ENCODE measurements at regions not wholly inside any gene's neighbourhood (a gene's known extent, or its start where the extent isn't known, plus 50 kb on each side); places are given as distances from the start of the nearest gene placed in this dataset.
"Not testable (repeated sequence)": the region's sequence is repeated elsewhere in the genome, so short reads cannot be mapped to it uniquely, and the experiment has no call there.

DNA sequence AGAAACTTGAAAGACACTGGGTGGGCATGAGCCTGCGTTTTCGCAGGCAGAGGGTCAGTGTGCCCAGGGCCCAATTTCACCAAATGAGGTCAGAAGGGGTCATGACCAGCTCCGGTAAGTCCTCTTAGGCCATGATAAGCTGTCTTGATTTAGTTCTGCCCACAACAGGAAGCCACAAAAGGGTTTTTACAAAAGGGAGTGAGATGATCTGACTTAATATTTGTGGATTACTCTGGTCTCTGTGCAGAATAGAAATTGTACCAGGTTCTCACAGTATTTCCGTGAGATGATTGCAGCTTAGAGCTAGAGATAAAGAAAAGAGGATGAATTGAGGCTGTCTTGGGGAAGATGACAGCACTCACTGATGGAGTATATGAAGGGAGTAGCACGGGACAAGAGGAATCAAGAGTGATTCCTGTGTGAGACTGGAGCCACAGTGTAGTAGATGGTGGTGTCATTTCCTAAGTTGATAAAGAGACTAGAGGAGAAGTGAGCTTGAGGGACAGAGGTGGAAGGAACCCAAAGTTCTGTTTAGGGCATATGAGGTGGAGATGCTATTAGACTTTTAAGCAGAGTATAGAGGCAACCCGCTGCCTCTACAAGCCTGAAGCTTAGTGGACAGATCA lies 288.3 kb upstream of the AMIGO2 start:
- no peak for DNase-seq

DNA sequence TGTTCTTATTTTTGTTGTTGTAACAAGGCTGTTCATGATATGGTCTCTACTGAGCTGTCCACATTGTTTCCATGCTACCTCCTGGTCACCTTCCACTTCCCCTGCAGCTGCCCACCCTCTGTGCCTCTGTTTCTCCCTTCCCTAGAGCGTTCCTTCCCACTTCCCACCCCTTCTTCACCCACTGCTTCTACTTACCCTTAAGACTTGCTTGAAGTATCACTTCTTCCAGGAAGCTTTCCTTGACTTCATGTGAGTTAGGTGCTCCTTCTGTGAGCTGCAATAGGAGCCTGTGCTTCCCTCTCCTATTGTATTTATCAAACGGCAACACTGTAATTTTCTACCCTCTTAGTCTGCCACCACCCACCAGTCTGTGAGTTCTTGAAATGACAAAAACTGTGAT lies 286.8 kb upstream of the AMIGO2 start:
- no peak for DNase-seq

DNA sequence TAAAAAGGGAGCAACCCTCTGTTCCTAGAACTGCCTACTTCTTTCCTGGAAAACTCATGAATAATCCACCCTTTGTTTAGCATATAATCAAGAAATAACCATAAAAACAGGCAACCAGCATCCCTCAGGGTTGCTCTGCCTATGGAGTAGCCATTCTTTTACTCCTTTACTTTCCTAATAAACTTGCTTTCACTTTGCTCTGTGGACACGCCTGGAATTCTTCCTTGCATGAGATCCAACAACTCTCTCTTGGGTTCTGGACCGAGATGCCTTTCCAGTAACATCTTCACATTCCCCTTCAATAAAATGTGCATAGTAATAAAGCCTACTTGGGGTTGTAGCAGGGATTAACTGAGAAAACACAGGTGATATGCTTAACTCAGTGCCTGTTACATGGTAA lies 286.4 kb upstream of the AMIGO2 start:
- no peak for DNase-seq

DNA sequence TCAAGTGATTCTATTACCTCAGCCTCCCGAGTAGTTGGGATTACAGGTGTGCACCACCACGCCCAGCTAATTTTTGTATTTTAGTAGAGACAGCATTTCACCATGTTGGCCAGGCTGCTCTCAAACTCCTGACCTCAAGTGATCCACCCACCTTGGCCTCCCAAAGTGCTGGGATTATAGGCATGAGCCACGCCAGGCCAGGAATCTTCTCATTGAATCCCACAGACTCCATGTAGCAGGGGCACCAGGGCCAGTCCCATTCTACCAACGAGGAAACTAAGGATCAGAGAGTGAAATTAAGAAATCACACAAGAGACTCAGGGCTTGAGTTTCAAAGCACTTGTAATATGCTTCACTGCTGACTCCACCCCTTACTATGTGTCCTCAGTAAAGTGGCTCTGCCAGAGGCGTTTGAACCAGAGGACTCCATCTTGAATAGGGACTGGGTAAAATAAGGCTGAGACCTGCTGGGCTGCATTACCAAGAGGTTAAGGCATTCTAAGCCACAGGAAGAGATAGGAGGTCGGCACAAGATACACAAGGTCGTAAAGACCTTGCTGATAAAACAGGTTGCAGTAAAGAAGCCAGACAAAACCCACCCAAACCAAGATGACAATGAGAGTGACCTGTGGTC lies 285.8 kb upstream of the AMIGO2 start:
- not testable (repeated sequence) for DNase-seq

DNA sequence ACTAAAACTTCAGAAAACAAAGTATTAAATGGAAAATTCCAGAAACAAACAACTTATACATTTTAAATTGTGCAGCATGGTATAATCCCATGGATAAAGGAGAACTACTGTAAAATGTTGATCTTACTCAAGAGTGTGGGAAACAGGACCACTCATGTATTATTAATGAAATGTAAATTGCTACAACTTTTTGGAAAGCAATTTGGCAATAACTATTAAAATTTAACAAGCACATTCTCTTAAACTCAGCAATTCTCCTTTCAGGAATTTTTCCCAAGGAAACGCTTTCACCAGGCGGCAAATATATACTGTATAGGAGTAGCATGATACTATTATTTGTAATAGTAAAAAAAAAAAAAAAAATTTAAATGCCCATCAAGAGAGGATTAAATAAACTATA lies 284.5 kb upstream of the AMIGO2 start:
- DNase-seq, result no peak

DNA sequence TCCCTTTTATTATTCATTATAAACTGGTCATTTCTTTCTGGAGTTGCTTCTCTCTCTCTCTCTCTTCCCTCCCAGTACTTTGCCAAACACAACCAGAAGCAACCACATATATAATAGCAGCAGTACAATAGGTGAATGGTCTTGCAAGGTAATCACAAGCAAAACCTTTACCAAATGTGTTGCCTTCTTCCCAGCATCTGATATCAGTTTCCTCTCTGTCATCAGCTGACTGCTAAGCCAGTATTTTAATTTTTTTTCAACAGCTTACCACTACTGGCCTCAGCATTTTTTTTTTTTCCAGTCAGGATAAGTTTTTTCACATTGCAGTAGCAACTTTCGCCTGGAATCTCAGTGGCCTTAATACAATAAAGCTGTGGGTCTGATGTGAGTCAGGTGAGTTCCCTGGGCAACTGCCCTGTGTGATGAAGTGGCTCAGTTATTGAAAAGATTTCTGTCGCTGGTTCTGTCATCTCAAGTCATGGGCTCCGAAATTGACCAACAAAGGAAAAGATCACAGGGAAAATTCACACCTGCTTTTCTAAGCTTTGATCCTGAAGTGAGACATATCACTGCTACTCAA lies 282.5 kb upstream of the AMIGO2 start:
- no peak for DNase-seq

DNA sequence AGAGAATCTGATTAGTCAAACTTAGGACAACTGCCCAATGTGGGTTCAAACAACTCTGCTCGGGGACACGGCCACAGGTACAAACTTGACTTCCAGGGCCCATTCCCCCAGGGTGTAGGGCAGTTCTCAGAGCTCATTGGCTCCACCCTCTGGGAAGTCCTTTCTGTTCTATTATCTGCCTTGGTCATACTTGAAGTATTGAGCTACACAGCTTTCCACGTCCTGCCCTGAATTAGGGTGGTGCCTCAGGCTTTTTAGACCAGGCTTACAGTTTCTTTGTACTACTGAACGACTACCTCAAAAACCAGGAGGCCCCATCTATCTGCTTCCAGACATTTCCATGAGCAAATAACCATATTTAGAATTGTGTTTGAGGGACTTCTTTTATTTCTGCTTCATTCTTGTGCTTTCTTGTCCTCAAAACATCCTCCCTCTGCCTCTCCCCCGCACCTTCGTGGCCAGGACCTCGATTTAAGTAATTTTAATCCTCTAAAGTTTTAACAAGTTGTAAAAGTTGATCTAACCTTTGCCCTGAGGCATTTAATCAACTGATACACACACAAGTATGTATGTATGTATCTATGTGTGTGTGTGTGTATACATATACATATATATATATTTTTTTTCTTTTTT lies 281.7 kb upstream of the AMIGO2 start:
- no peak for DNase-seq

DNA sequence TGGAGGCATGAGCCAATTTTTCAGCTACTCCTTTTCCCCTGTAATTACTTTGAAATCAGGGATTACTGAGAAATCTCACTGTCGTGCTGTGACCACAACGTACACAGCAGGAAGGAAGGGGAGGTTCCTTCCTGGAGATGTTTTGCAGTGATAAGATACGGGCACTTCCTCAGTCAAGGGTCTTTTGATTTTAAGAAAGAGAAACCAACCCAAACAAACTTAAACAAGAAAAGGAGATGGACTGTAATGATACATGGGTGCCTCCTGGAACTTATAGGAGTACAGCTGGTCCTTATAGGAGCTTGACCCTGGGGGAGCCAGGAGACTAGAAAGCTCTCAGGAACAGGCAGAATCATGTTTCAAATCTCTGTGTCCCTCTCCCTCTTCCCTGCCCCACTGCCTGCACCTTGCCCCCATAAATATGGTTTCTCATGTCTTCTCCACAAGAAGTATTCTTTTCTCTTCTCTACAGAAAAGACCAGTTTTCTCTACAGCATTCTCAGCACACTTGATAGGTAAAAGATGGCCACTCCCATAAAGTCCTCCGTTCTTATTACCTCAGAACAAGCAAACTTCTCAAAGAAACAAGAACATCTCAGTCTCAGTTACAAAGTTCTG lies 281.1 kb upstream of the AMIGO2 start:
- peak; percentile 0 for DNase-seq

DNA sequence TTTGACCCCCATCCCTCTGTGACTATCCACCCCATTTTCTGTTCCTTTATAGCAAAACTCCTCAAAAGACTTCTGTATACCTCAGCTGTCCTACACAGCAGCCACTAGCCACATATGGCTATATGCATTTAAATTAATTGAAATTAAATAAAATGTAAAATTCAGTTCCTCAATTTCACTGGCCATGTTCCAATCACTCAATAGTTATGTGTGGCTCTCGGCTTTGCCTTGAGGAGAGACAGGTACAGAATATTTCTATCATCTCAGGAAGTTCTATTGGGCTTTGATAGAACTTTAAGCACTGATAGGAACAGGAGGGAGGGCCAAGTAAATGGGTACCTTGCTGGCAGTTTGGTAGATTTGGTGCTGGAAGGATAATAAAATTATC lies 280.3 kb upstream of the AMIGO2 start:
- DNase-seq, result no peak

DNA sequence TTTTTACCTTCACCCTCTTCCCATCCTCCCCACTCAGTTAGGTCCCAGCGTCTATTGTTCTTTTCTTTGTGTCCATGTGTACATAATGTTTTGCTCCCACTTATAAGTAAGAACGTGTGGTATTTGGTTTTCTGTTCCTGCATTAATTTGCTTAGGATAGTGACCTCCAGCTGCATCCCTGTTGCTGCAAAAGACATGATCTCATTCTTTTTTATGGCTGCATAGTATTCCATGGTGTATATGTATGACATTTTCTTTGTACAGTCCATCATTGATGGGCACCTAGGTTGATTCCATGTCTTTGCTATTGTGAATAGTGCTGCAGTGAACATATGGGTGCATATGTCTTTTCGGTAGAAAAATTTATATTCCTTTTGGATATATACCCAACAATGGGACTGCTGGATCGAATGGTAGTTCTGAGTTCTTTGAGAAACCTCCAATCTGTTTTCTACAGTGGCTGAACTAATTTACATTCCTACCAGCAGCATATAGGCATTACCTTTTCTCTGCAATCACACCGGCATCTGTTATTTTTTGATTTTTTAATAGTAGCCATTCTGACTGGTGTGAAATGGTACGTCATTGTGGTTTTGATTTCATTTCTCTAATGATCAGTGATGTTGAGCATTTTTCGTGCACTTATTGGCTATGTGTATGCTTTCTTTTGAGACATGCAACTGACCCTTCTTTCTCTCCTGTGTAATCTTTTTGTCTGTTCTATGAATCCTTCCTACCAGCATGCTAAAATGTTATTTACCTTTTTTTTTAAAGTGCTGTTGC lies 279.7 kb upstream of the AMIGO2 start:
- no peak for DNase-seq

DNA sequence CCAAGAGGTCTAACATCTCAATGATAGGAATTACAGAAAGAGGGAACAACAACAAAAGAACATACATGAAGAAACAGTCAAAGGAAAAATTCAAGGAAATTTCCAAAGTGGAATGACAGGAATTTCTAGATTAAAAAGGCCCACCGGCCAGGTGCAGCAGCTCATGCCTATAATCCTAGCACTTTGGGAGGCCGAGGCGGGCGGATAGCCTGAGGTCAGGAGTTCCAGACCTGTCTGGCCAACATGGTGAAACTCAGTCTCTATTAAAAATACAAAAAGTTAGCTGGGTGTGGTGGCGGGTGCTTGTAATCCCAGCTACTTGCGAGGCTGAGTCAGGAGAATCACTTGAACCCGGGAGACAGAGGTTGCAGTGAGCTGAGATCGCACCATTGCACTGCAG lies 277.2 kb upstream of the AMIGO2 start:
- not testable (repeated sequence) for DNase-seq

DNA sequence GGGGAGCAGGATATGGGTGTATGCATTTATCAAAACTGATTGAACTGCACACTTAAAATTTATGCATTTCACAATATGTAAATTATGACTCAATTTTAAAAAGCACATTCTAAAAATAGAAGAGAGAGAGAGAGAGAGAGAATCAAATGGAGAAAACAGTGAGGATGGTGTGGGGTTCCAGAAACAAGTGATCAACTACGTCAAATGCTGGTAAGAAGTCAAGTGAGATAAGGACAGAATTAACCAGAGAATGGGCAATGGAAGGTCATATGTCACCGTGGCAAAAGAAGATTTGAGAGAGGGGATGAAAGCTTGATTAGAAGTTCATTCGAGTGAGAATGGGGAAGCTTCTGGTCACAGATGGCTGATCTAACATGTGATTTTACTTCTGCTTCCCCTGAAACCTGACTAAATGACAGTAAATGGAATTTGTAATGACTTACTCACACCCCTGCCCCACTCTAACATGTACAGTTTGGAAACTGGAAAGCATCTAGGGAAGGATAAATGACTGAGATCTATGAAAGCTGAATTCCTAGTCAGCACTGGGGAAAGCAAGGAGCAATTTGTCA lies 276.5 kb upstream of the AMIGO2 start:
- no peak for DNase-seq

DNA sequence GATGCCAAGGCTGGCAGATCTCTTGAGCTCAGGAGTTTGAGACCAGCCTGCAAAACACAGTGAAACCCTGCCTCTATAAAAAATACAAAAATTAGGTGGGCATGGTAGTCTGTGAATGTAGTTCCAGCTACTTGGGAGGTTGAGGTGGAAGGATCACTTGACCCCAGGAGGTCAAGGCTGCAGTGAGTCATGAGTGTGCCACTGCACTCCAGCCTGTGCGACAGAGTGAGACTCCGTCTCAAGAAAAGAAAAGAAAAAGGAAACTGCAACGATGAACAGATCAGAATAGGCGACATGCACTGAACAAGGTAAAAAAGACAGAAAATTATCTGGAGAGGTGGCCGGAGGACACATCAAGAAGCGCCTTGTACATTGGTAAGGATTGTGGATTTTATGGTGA lies 273.7 kb upstream of the AMIGO2 start:
- no peak for DNase-seq

DNA sequence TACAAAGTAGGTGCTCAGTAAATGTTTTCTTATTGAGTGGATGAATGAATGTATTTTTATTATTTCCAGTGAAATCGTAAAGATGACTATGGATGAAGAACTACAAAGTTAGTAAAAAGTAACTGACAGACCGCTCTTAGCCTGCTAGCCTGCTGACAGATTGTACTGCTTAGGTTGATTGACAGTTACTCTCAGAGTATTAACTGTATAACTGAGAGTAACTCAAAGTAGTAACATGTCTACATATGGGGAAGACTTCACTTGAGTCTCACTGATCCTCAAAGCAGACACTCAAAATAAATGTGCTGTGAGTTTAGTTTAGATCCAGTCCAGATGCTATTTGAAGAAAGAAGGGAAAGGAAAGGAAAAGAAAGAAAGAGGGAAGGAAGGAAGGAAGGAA lies 272.3 kb upstream of the AMIGO2 start:
- DNase-seq, result no peak

DNA sequence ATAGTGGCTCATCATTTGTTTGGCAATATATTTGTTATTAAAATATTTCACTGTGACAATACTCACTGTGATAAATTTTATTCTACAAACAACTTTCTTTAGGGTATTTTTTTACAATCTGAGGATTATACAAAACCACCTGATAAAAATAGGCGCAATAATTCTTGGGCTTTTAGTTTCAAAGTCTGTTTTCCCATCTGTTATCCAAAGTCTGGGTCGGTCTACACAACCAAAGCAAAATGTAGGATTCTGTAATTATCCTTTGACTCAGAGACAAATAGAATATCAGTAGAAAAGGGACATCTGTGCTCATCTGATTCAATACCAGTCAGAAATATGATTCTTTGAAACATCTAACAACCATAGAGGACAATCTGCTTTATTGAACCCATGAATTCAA lies 271.8 kb upstream of the AMIGO2 start:
- no peak for DNase-seq

DNA sequence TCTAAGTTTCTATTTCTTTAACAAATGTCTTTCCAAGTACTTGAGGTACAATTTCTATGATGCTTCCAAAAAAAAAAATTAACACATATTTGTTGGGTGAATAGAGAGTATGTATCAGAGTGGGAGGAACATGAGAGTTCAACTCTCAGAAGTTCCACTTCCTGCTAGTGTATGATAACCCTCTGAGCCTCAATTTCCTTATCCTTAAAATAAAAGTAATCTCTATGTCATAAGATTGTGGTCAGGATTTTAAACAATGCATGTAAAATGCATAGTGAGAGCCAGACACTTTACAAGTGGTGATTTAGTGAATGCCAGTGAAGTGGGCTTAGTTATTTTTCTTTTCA lies 270.3 kb upstream of the AMIGO2 start:
- no peak for DNase-seq

DNA sequence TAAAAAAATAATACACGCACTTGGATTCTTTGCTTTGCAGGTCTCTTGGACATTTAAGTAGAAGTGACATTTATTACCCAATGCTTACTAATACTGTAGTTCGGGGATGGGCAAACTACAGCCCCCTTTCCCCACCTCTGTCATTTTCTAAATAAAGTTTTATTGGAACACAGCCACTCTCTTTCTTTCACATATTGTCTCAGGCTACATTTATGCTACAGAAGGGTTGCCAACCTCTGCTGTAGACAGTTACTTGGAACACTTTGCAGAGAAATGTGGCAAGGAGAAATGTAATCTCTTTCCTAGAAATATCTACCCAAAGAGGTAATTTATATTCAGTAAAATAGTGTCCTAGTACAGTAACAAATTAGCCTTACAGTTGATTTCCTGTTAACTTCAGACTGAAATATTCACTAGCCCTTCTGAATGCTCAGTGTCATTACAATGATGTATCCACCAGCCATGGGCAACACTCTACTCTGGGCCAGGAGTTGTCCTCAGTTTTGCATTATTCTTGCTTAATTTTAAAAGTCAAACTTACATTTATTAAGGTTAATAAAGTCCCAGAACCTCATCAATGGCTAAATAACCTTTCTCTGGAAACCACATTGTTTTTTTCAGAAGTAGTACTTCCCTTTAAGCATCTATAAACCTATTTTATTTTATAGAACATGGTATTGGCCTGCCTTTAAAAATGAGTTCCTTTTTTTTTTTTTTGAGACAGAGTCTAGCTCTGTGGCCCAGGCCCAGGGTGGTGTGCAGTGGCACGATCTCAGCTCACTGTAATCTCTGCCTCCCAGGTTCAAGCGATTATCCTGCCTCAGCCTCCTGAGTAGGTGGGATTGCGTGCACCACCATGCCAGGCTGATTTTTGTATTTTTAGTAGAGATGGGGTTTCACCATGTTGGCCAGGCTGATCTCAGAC lies 269.6 kb upstream of the AMIGO2 start:
- no peak for DNase-seq

DNA sequence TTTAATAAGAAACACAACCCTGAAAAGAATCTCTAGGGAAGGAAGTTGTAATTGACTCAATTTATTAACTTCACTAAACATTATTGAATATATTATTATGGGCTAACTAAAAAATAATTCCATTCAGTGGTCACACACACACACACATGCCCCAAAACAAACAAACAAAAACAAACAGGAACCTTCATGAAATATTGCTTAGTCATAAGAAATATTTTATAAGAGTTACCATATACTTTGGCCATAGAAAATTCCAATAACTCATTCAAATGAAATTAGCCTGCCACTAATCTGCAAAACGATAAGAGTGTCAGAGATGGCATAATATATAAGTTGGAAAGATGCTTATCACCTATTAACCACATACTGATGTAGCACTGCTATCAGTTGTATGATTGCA lies 268.4 kb upstream of the AMIGO2 start:
- no peak for DNase-seq

DNA sequence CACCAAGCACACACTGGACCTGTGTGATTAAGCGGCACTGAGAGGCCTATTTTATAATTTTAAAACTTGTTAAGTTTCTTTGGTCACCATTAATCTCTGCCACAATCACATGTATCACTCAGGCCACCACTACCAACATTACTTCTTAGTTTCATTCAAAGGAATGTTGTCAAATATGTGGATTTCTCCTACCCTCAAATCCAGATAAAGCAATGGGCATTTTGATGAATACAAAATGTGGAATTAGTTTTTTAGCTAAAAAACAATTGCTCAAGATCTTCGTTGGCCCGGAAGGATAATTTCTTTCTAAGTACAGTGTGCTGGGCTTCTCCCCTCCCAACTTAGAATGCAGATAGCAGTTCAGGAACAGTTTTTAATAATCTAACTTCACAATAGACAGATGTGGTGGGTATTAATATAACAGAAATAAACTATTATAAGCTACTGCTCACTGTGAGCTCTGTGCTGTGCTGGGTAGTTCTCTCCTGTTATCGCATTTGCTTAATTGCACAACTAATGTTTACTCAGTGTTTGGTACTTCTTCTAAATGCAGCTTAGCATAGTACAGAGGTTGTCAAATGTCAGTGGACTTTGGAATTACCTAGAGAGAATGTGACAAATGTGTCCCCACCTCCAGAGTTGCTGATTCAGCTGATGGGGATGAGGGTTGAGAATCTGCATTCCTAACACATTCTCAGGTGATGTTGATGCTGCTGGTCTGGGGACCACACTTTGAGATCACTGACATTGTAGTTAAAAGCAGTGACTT lies 266.7 kb upstream of the AMIGO2 start:
- DNase-seq, result no peak

DNA sequence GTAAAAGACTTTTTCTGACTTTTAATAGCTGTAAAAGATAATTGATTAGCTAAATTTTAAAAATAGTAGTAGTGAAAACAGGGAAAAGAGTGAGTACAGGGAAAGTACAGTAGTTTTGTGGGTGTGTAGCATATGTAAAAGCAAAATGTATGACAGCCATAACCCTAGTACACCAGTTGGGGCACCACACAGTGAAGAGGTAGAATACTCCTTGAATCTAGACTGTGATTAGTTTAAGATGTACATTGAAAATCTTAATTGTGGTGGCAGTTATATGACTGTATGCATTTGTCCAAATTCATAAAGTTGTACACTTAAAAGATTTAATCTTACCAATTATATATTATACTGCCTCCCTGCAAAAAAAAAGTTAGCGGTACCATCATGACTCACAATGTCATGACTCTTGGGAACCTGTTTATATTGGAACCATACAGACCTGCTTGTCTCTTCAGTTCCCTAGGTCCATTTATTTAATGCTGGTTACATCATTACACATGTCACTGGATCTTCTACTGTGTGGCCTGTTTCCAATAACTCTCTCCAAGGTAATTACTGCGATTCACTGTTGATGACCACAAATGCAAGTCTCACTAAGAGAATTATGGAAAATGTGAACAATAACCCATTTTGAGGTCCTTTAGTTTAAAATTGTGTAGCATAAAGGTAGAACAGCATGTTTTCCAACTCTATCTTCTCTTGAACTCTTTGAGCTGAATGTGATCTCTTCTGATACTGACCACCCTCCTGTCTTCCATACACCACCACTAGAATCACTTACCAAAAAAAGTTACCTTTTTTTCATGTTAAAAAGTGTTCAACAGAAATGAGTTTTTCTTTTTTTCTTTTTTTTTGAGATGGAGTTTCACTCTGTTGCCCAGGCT lies 264.2 kb upstream of the AMIGO2 start:
- DNase-seq, result no peak
